ENCODE measurements at regions not wholly inside any gene's neighbourhood (a gene's known extent, or its start where the extent isn't known, plus 50 kb on each side); places are given as distances from the start of the nearest gene placed in this dataset.

DNA sequence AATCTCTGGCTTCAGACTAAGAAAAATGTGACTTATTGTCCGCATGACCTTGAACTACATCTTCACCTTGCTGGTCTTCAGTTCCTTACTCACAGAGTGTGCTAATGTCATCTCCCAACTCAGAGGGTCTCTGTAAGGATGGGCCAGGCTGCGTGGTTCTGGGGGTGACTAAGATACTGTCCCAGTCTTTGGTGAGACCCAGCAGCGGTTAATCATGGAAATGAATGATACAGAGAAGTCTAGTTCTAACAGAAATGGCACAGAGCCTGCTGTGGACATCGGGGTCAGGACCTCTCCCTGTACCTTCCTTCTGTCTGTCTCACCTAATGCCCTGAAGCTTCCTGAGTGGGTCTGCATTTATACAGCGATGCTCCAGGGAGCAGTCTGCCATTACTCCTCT is 662.7 kb upstream of the HS6ST1 start:
- TF ChIP-seq, protein P1, sequence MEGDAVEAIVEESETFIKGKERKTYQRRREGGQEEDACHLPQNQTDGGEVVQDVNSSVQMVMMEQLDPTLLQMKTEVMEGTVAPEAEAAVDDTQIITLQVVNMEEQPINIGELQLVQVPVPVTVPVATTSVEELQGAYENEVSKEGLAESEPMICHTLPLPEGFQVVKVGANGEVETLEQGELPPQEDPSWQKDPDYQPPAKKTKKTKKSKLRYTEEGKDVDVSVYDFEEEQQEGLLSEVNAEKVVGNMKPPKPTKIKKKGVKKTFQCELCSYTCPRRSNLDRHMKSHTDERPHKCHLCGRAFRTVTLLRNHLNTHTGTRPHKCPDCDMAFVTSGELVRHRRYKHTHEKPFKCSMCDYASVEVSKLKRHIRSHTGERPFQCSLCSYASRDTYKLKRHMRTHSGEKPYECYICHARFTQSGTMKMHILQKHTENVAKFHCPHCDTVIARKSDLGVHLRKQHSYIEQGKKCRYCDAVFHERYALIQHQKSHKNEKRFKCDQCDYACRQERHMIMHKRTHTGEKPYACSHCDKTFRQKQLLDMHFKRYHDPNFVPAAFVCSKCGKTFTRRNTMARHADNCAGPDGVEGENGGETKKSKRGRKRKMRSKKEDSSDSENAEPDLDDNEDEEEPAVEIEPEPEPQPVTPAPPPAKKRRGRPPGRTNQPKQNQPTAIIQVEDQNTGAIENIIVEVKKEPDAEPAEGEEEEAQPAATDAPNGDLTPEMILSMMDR (IDR thresholded peaks at IDR 0.05 in 4 of 5, conservative IDR thresholded peaks at IDR 0.05 in 1 of 5), result no peak
- TF ChIP-seq POLR2A (IDR thresholded peaks at IDR 0.05), result no peak
